ENCODE measurements at regions not wholly inside any gene's neighbourhood (a gene's known extent, or its start where the extent isn't known, plus 50 kb on each side); places are given as distances from the start of the nearest gene placed in this dataset.

DNA sequence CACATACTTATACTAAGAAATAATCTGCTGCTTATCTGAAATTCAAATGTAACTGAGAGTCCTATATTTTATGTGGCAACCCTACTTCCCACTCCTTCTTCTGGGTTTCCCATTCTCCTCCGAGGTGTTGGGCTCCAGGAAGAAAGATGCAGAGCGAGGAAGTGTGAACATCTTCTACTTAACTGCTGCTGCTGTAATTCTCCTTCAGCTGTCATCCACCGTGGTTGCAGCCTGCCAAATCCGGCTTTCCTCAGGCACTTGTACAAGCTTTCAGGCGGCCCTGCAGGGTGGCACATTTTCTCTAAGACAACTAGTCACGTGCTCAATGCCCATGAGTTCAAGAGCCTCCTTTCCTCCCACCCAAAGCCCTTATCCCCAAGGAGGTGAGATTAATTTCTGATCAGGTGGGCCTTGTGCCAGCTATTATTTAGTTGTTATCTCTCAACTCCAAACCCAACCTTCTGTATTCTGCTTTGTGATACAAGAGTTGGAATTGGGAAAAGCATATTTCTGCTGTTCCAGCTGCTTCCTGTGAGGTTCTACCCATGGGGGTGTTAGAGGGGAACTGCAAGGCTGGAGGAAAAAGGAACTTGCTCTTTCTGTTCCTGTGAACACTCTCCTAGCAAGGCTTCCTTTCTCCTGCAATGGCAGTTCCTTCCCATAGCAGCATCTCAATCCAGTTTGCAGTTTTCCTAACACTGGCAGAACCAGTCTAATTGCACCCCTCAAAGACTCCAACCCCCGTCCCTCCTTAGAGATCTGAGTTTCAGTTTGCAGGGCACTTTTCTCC, 67.6 kb upstream of the RBBP6 start:
- intact Hi-C loops (cut with micrococcal nuclease), result no loop called here
- H3K79me2 ChIP-seq (ENCODE audit: insufficient read depth, low read length), result no peaks in the 10 kb centered on the region
- no peak overlapping the region for H3K4me3 ChIP-seq (replicated peaks in 1 of 3; ENCODE audit: low read depth in 2 of 3, low read length in 3 of 3)
- Mint-ChIP-seq H3K27me3 (ENCODE audit: low read depth in 3 of 3) (peaks cover 0 to 6% (median 2%) of the 10 kb centered on the region in 3 donors), H3K36me3 (no peaks in the 10 kb centered on the region), H3K9me3 (peaks cover 6 to 15% (median 9%) of the 10 kb centered on the region in 7 donors), H3K4me3 (no peak overlapping the region), H3K27ac (no peak overlapping the region), H3K4me1 (peaks cover 9% of the 10 kb centered on the region)
- no peak overlapping the region for H2AFZ ChIP-seq (ENCODE audit: insufficient read depth, low read depth, low read length, poor library complexity, severe bottlenecking)
- peaks cover 3 to 5% of the 10 kb centered on the region in 2 donors for H3K9me3 ChIP-seq (replicated peaks in 1 of 2; ENCODE audit: control insufficient read depth in 1 of 2, insufficient read depth in 1 of 2, low read length in 2 of 2)
- TF ChIP-seq, protein P1, sequence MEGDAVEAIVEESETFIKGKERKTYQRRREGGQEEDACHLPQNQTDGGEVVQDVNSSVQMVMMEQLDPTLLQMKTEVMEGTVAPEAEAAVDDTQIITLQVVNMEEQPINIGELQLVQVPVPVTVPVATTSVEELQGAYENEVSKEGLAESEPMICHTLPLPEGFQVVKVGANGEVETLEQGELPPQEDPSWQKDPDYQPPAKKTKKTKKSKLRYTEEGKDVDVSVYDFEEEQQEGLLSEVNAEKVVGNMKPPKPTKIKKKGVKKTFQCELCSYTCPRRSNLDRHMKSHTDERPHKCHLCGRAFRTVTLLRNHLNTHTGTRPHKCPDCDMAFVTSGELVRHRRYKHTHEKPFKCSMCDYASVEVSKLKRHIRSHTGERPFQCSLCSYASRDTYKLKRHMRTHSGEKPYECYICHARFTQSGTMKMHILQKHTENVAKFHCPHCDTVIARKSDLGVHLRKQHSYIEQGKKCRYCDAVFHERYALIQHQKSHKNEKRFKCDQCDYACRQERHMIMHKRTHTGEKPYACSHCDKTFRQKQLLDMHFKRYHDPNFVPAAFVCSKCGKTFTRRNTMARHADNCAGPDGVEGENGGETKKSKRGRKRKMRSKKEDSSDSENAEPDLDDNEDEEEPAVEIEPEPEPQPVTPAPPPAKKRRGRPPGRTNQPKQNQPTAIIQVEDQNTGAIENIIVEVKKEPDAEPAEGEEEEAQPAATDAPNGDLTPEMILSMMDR (IDR thresholded peaks at IDR 0.05), result no peak
- no peaks in the 10 kb centered on the region for H3K36me3 ChIP-seq (replicated peaks in 1 of 2; ENCODE audit: control insufficient read depth in 1 of 2, insufficient read depth in 2 of 2, low read length in 2 of 2)
- H3K27me3 ChIP-seq (ENCODE audit: control insufficient read depth in 2 of 2, insufficient read depth in 2 of 2, low read length in 2 of 2), result no peaks in the 10 kb centered on the region
- no peaks in the 10 kb centered on the region for H4K20me1 ChIP-seq (ENCODE audit: insufficient read depth, low read length)
- H3K4me2 ChIP-seq (replicated peaks; ENCODE audit: extremely low read depth, low read length, poor library complexity, severe bottlenecking), result no peak overlapping the region
- H3K9ac ChIP-seq (ENCODE audit: insufficient read depth, low read length, poor library complexity, severe bottlenecking), result no peak overlapping the region
- H3K27ac ChIP-seq (ENCODE audit: low read depth in 1 of 2, low read length in 2 of 2), result no peak overlapping the region
- H3K4me1 ChIP-seq (ENCODE audit: control insufficient read depth in 1 of 2, insufficient read depth in 2 of 2, low read length in 2 of 2), result peaks cover 0 to 5% of the 10 kb centered on the region in 2 donors
- DNase-seq, result peak in 1 of 3 donors; percentile 4
- WGBS (ENCODE audit: insufficient coverage), result 80% methylated on average over 1 of the region's 7 CpGs

DNA sequence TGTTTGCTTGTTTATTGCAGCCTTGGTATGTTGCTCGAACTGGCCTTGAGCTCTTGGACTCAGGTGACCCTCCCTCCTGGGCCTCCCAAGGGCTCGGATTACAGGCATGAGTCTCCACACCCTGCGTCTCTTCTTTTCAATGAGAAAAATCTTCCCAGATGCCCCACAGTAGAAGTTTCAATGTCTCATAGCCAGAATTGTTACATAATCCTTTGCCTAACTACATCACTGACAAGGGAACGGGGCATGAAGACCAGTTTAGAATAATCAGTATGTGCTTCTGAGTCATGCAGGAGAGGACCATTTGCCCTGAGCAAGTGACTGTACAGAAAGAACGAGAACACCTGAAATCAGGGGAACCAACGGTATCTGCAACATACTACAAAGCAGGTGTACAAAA, 61.9 kb upstream of the RBBP6 start:
- no peaks in the 10 kb centered on the region for H3K4me1 Mint-ChIP-seq
- TF ChIP-seq, protein P1 (IDR thresholded peaks at IDR 0.05), result no peak
- H3K4me3 Mint-ChIP-seq, result no peak overlapping the region
- H3K4me3 ChIP-seq (replicated peaks in 1 of 3; ENCODE audit: low read depth in 2 of 3, low read length in 3 of 3), result no peak overlapping the region
- intact Hi-C loops (cut with micrococcal nuclease), result no loop called here
- no peaks in the 10 kb centered on the region for H3K36me3 Mint-ChIP-seq
- no peak overlapping the region for H2AFZ ChIP-seq (ENCODE audit: insufficient read depth, low read depth, low read length, poor library complexity, severe bottlenecking)
- peaks cover 0 to 11% (median 2%) of the 10 kb centered on the region in 3 donors for H3K27me3 Mint-ChIP-seq (ENCODE audit: low read depth in 3 of 3)
- no peak for DNase-seq
- H4K20me1 ChIP-seq (ENCODE audit: insufficient read depth, low read length), result no peaks in the 10 kb centered on the region
- H3K79me2 ChIP-seq (ENCODE audit: insufficient read depth, low read length), result no peaks in the 10 kb centered on the region
- H3K9me3 Mint-ChIP-seq, result peaks cover 6 to 14% (median 9%) of the 10 kb centered on the region in 7 donors
- H3K4me1 ChIP-seq (ENCODE audit: control insufficient read depth in 1 of 2, insufficient read depth in 2 of 2, low read length in 2 of 2), result no peaks in the 10 kb centered on the region
- no peak overlapping the region for H3K9ac ChIP-seq (ENCODE audit: insufficient read depth, low read length, poor library complexity, severe bottlenecking)
- no peaks in the 10 kb centered on the region for H3K36me3 ChIP-seq (replicated peaks in 1 of 2; ENCODE audit: control insufficient read depth in 1 of 2, insufficient read depth in 2 of 2, low read length in 2 of 2)
- 97% methylated on average over 5 of the region's 6 CpGs for WGBS (ENCODE audit: insufficient coverage)
- no peak overlapping the region for H3K4me2 ChIP-seq (replicated peaks; ENCODE audit: extremely low read depth, low read length, poor library complexity, severe bottlenecking)
- H3K27me3 ChIP-seq (ENCODE audit: control insufficient read depth in 2 of 2, insufficient read depth in 2 of 2, low read length in 2 of 2), result no peaks in the 10 kb centered on the region
- H3K27ac ChIP-seq (ENCODE audit: low read depth in 1 of 2, low read length in 2 of 2), result no peak overlapping the region
- no peak overlapping the region for H3K27ac Mint-ChIP-seq
- peaks cover 3 to 5% of the 10 kb centered on the region in 2 donors for H3K9me3 ChIP-seq (replicated peaks in 1 of 2; ENCODE audit: control insufficient read depth in 1 of 2, insufficient read depth in 1 of 2, low read length in 2 of 2)

All from CD14-positive monocyte (primary cell).